Endothelial cell of umbilical vein (primary cell): ENCODE measurements at regions not wholly inside any gene's neighbourhood (a gene's known extent, or its start where the extent isn't known, plus 50 kb on each side); places are given as distances from the start of the nearest gene placed in this dataset.
A peak's percentile ranks its signal among the peaks of the same experiment; 100 is the strongest.

Experiments
- EZH2 ChIP-seq: IDR thresholded peaks from 2 replicates; pipeline ENCODE4 v1.6.1; 2012; ENCODE audit warnings: borderline replicate concordance, low read depth, mild to moderate bottlenecking, moderate library complexity, low read length, inconsistent platforms; ENCODE audit not compliant: severe bottlenecking
- GATA2 ChIP-seq: IDR thresholded peaks from 2 replicates; pipeline ENCODE4 v1.7.0; 2011; ENCODE audit warnings: low read depth, mild to moderate bottlenecking, moderate library complexity, mixed read lengths, low read length; ENCODE audit not compliant: insufficient read length, insufficient read depth
- JUN ChIP-seq: IDR thresholded peaks from 2 replicates; pipeline ENCODE4 v1.6.1; 2011; ENCODE audit warnings: borderline replicate concordance, low read depth; ENCODE audit not compliant: insufficient read length, insufficient read depth
- MAX ChIP-seq: IDR thresholded peaks from 2 replicates; pipeline ENCODE4 v1.6.1; 2011; ENCODE audit not compliant: insufficient read depth, insufficient read length
- MYC ChIP-seq: IDR thresholded peaks from one replicate; pipeline ENCODE4 v1.6.1; 2011; ENCODE audit warnings: mild to moderate bottlenecking, low read depth, low read length
- POLR2A ChIP-seq: IDR thresholded peaks from 2 replicates; pipeline ENCODE4 v1.6.1; 2012; ENCODE audit warnings: low read depth, mild to moderate bottlenecking, control low read depth, low read length
- POLR2AphosphoS5 ChIP-seq: IDR thresholded peaks from 2 replicates; pipeline ENCODE4 v1.6.1; 2012; ENCODE audit warnings: low read depth, mild to moderate bottlenecking, control low read depth, low read length, moderate library complexity; ENCODE audit not compliant: insufficient read depth
- TF ChIP-seq, protein P1 (sequence below), 2 donors: IDR thresholded peaks; 1 replicate in 1 of 2; 2 replicates in 1 of 2; pipeline ENCODE4 v1.5.1; 2011; ENCODE audit warnings: low read length in 2 of 2, mild to moderate bottlenecking in 2 of 2, moderate library complexity in 2 of 2, control low read depth in 1 of 2, inconsistent platforms in 1 of 2, low read depth in 1 of 2; ENCODE audit not compliant: insufficient read depth in 1 of 2; ENCODE audit errors: extremely low read depth in 1 of 2

GRCh38 chr2:222038067-222038802 lies 260.6 kb downstream of the PAX3 start:
- TF ChIP-seq, protein P1, sequence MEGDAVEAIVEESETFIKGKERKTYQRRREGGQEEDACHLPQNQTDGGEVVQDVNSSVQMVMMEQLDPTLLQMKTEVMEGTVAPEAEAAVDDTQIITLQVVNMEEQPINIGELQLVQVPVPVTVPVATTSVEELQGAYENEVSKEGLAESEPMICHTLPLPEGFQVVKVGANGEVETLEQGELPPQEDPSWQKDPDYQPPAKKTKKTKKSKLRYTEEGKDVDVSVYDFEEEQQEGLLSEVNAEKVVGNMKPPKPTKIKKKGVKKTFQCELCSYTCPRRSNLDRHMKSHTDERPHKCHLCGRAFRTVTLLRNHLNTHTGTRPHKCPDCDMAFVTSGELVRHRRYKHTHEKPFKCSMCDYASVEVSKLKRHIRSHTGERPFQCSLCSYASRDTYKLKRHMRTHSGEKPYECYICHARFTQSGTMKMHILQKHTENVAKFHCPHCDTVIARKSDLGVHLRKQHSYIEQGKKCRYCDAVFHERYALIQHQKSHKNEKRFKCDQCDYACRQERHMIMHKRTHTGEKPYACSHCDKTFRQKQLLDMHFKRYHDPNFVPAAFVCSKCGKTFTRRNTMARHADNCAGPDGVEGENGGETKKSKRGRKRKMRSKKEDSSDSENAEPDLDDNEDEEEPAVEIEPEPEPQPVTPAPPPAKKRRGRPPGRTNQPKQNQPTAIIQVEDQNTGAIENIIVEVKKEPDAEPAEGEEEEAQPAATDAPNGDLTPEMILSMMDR (IDR thresholded peaks at IDR 0.05; ENCODE audit: extremely low read depth in 1 of 2, insufficient read depth in 1 of 2, low read depth in 1 of 2, low read length in 2 of 2), result peak in 1 of 2 donors; percentile 10
- TF ChIP-seq EZH2 (no peak), GATA2 (no peak), POLR2A (no peak), MYC (no peak), POLR2AphosphoS5 (no peak), MAX (no peak), JUN (no peak)
